ENCODE measurements at regions not wholly inside any gene's neighbourhood (a gene's known extent, or its start where the extent isn't known, plus 50 kb on each side); places are given as distances from the start of the nearest gene placed in this dataset.

GRCh38 chr9:3054017-3054586 lies 210.2 kb upstream of the PUM3 start:
- Histone ChIP-seq H3K4me1 (no peaks in the 10 kb centered on the region), H3K4me3 (no peak overlapping the region), H3K9me3 (replicated peaks) (no peaks in the 10 kb centered on the region), H3K36me3 (no peaks in the 10 kb centered on the region), H3K27me3 (ENCODE audit: low read depth) (no peaks in the 10 kb centered on the region), H3K27ac (replicated peaks) (no peak overlapping the region)
- TF ChIP-seq, protein P1, sequence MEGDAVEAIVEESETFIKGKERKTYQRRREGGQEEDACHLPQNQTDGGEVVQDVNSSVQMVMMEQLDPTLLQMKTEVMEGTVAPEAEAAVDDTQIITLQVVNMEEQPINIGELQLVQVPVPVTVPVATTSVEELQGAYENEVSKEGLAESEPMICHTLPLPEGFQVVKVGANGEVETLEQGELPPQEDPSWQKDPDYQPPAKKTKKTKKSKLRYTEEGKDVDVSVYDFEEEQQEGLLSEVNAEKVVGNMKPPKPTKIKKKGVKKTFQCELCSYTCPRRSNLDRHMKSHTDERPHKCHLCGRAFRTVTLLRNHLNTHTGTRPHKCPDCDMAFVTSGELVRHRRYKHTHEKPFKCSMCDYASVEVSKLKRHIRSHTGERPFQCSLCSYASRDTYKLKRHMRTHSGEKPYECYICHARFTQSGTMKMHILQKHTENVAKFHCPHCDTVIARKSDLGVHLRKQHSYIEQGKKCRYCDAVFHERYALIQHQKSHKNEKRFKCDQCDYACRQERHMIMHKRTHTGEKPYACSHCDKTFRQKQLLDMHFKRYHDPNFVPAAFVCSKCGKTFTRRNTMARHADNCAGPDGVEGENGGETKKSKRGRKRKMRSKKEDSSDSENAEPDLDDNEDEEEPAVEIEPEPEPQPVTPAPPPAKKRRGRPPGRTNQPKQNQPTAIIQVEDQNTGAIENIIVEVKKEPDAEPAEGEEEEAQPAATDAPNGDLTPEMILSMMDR (IDR thresholded peaks at IDR 0.05; ENCODE audit: borderline replicate concordance), result no peak
- DNase-seq, result no peak
- intact Hi-C loops (cut with micrococcal nuclease), result no loop called here

DNA sequence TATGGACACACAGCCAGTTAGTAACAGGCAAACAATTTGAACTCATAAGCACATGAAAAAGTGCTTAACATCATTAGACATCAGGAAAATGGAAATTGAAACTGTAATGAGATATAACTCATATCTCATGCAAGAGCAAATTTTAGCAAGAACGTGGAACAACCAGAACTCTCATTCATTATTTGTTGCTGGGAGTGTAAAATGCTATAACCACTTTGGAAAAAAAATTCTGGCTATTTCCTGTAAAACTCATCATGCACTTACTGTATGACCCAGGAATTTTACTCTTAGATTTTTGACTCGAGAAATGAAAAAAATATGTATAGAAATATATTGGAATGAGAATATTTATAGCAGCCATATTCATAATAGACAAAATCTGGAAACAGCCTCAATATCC lies 205.7 kb upstream of the PUM3 start:
- no peaks in the 10 kb centered on the region for H3K36me3 ChIP-seq
- no peaks in the 10 kb centered on the region for H3K9me3 ChIP-seq (replicated peaks)
- H3K27me3 ChIP-seq (ENCODE audit: low read depth), result no peaks in the 10 kb centered on the region
- no peaks in the 10 kb centered on the region for H3K4me1 ChIP-seq
- no peak overlapping the region for H3K27ac ChIP-seq (replicated peaks)
- TF ChIP-seq, protein P1 (IDR thresholded peaks at IDR 0.05; ENCODE audit: borderline replicate concordance), result no peak
- DNase-seq, result no peak
- intact Hi-C loops (cut with micrococcal nuclease), result loop anchor here (10.0 kb wide), 1 partner anchor 55 kb away; no protein-coding TSS in a partner anchor
- no peak overlapping the region for H3K4me3 ChIP-seq

GRCh38 chr9:3047912-3048311 lies 204.0 kb upstream of the PUM3 start:
- Histone ChIP-seq H3K4me3 (no peak overlapping the region), H3K27me3 (ENCODE audit: low read depth) (no peaks in the 10 kb centered on the region), H3K9me3 (replicated peaks) (no peaks in the 10 kb centered on the region), H3K27ac (replicated peaks) (no peak overlapping the region), H3K36me3 (no peaks in the 10 kb centered on the region), H3K4me1 (no peaks in the 10 kb centered on the region)
- intact Hi-C loops (cut with micrococcal nuclease), result loop anchor here (10.0 kb wide), 1 partner anchor 57 kb away; no protein-coding TSS in a partner anchor
- no peak for DNase-seq
- TF ChIP-seq, protein P1 (IDR thresholded peaks at IDR 0.05; ENCODE audit: borderline replicate concordance), result no peak

- TF ChIP-seq, protein P1 (IDR thresholded peaks at IDR 0.05; ENCODE audit: borderline replicate concordance), result no peak
- intact Hi-C loops (cut with micrococcal nuclease), result loop anchor here (10.0 kb wide), 1 partner anchor 60 kb away; no protein-coding TSS in a partner anchor
- no peaks in the 10 kb centered on the region for H3K4me1 ChIP-seq
- no peak for DNase-seq
- H3K9me3 ChIP-seq (replicated peaks), result no peaks in the 10 kb centered on the region
- no peaks in the 10 kb centered on the region for H3K27me3 ChIP-seq (ENCODE audit: low read depth)
- no peak overlapping the region for H3K27ac ChIP-seq (replicated peaks)
- H3K4me3 ChIP-seq, result no peak overlapping the region
- H3K36me3 ChIP-seq, result no peaks in the 10 kb centered on the region
Observed at GRCh38 chr9:3045153-3045552, 201.3 kb upstream of the PUM3 start.

DNA sequence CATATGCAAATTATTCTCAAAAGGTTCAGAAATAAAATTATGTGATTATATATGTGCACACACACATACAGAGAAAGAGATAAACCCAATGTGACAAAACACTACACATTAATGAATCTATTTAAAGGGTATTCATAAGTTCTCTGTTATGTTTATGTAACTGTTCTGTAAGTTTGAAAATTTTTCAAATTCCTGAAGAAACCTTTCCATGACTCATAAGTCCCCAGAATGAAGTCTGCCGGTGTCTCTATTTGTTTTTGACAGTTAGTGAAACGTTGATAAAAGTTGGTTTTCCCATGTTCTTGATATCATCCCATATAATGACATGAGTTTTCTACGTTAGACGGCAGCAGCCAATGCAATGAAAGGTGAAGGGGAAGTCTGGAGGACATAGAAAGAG lies 199.5 kb upstream of the PUM3 start:
- Histone ChIP-seq H3K4me1 (no peaks in the 10 kb centered on the region), H3K9me3 (replicated peaks) (no peaks in the 10 kb centered on the region), H3K27me3 (ENCODE audit: low read depth) (no peaks in the 10 kb centered on the region), H3K36me3 (no peaks in the 10 kb centered on the region), H3K27ac (replicated peaks) (no peak overlapping the region), H3K4me3 (no peak overlapping the region)
- no peak for DNase-seq
- intact Hi-C loops (cut with micrococcal nuclease), result loop anchor here (10.0 kb wide), 1 partner anchor 61 kb away; no protein-coding TSS in a partner anchor
- TF ChIP-seq, protein P1 (IDR thresholded peaks at IDR 0.05; ENCODE audit: borderline replicate concordance), result no peak
